Upper lobe of right lung (tissue), 1 donor: ENCODE measurements at regions not wholly inside any gene's neighbourhood (a gene's known extent, or its start where the extent isn't known, plus 50 kb on each side); places are given as distances from the start of the nearest gene placed in this dataset.

ENCODE experiments used
- ATAC-seq: fragments of 200-7000 bp; cut with Tn5 transposase; one replicate; pipeline ENCODE4 v1.9.1; 2020; ENCODE audit warnings: mild to moderate bottlenecking, moderate library complexity
- DNase-seq: peaks from one replicate; pipeline ENCODE4 v3.0.0-alpha.2; 2020
- H3K27ac ChIP-seq: fragments of 200-600 bp; one replicate; pipeline ENCODE4 v1.8.0; 2022
- H3K27me3 ChIP-seq: fragments of 200-600 bp; one replicate; pipeline ENCODE4 v1.8.0; 2022; ENCODE audit warnings: mild to moderate bottlenecking
- H3K36me3 ChIP-seq: fragments of 200-600 bp; one replicate; pipeline ENCODE4 v1.8.0; 2022
- H3K4me1 ChIP-seq: fragments of 200-600 bp; one replicate; pipeline ENCODE4 v1.8.0; 2022
- H3K4me3 ChIP-seq: fragments of 200-600 bp; one replicate; pipeline ENCODE4 v1.8.0; 2022; ENCODE audit warnings: mild to moderate bottlenecking
- H3K9me3 ChIP-seq: fragments of 200-600 bp; one replicate; pipeline ENCODE4 v1.8.0; 2022
- CTCF ChIP-seq: fragments of 200-600 bp; IDR thresholded peaks from one replicate; pipeline ENCODE4 v1.8.0; 2022; ENCODE audit warnings: antibody characterized with exemption
- intact Hi-C: fragments of 100-400 bp; cut with DNase I; formaldehyde crosslinking; loops from one replicate; pipeline ENCODE4 v1.11.0; 2022
- donor health status: DM: no; HTN: yes; CAD: no; lungs with severe emphysema.

- Histone ChIP-seq H3K9me3 (no peaks in the 10 kb centered on the region), H3K4me1 (no peaks in the 10 kb centered on the region), H3K4me3 (no peak overlapping the region), H3K27ac (no peak overlapping the region), H3K36me3 (no peaks in the 10 kb centered on the region), H3K27me3 (no peaks in the 10 kb centered on the region)
- ATAC-seq (no peak), DNase-seq (no peak)
- no peak for TF ChIP-seq CTCF
- intact Hi-C loops, result no loop called here
Measured at GRCh38 chr1:91592716-91593477, 92.2 kb downstream of the CDC7 start.

GRCh38 chr1:91594383-91595055 is 93.9 kb downstream of the CDC7 start:
- ATAC-seq (peak; percentile 65), DNase-seq (no peak)
- no peak overlapping the region for H3K27ac ChIP-seq
- intact Hi-C loops, result no loop called here
- no peak overlapping the region for H3K4me3 ChIP-seq
- H3K9me3 ChIP-seq, result no peaks in the 10 kb centered on the region
- no peaks in the 10 kb centered on the region for H3K27me3 ChIP-seq
- no peaks in the 10 kb centered on the region for H3K36me3 ChIP-seq
- no peaks in the 10 kb centered on the region for H3K4me1 ChIP-seq
- TF ChIP-seq CTCF, result no peak

GRCh38 chr1:91596474-91596873 is 95.8 kb downstream of the CDC7 start:
- no peaks in the 10 kb centered on the region for H3K27me3 ChIP-seq
- H3K36me3 ChIP-seq, result no peaks in the 10 kb centered on the region
- H3K4me3 ChIP-seq, result no peak overlapping the region
- H3K27ac ChIP-seq, result no peak overlapping the region
- H3K9me3 ChIP-seq, result no peaks in the 10 kb centered on the region
- intact Hi-C loops, result no loop called here
- ATAC-seq (no peak), DNase-seq (no peak)
- no peaks in the 10 kb centered on the region for H3K4me1 ChIP-seq
- no peak for TF ChIP-seq CTCF

- H3K27me3 ChIP-seq, result no peaks in the 10 kb centered on the region
- no peak overlapping the region for H3K4me3 ChIP-seq
- no peak for TF ChIP-seq CTCF
- no peak overlapping the region for H3K27ac ChIP-seq
- no peaks in the 10 kb centered on the region for H3K9me3 ChIP-seq
- ATAC-seq, result no peak
- H3K36me3 ChIP-seq, result no peaks in the 10 kb centered on the region
- no peak for DNase-seq
- intact Hi-C loops, result no loop called here
- no peaks in the 10 kb centered on the region for H3K4me1 ChIP-seq
Measured at GRCh38 chr1:91597215-91597614, 96.6 kb downstream of the CDC7 start.

GRCh38 chr1:91600431-91601337 is 100.0 kb downstream of the CDC7 start:
- Histone ChIP-seq H3K9me3 (no peaks in the 10 kb centered on the region), H3K27me3 (no peaks in the 10 kb centered on the region), H3K36me3 (no peaks in the 10 kb centered on the region), H3K4me1 (no peaks in the 10 kb centered on the region), H3K27ac (no peak overlapping the region), H3K4me3 (no peak overlapping the region)
- TF ChIP-seq CTCF, result no peak
- ATAC-seq (no peak), DNase-seq (no peak)
- intact Hi-C loops, result no loop called here
